ENCODE measurements at regions not wholly inside any gene's neighbourhood (a gene's known extent, or its start where the extent isn't known, plus 50 kb on each side); places are given as distances from the start of the nearest gene placed in this dataset.

GRCh38 chr10:110410329-110411046, 87.2 kb upstream of the DUSP5 start:
- 86% methylated on average over 11 of the region's 11 CpGs for WGBS
- Histone ChIP-seq H3K4me3 (ENCODE audit: low read depth in 1 of 3, low read length in 3 of 3) (no peak overlapping the region), H3K4me1 (ENCODE audit: control insufficient read depth in 4 of 4, insufficient read depth in 4 of 4, low read length in 3 of 4) (peaks cover 2 to 10% (median 6%) of the 10 kb centered on the region in 4 donors), H3K9me3 (ENCODE audit: control insufficient read depth in 4 of 4, low read length in 3 of 4) (no peaks in the 10 kb centered on the region), H3K36me3 (ENCODE audit: control insufficient read depth in 4 of 4, insufficient read depth in 3 of 4, low read depth in 1 of 4, low read length in 3 of 4) (no peaks in the 10 kb centered on the region), H3K27ac (ENCODE audit: low read depth in 1 of 2, low read length in 2 of 2) (no peak overlapping the region), H3K9ac (ENCODE audit: low read depth in 1 of 2, low read length in 2 of 2) (no peak overlapping the region), H3K27me3 (ENCODE audit: control insufficient read depth in 4 of 4, insufficient read depth in 4 of 4, low read length in 3 of 4) (no peaks in the 10 kb centered on the region)
- TF ChIP-seq TAF1 (conservative IDR thresholded peaks at IDR 0.05): no peak
- TF ChIP-seq GABPA (IDR thresholded peaks at IDR 0.05 in 1 of 2, conservative IDR thresholded peaks at IDR 0.05 in 1 of 2): no peak
- TF ChIP-seq CTCF (IDR thresholded peaks at IDR 0.05; ENCODE audit: low read depth, low read length, missing input control): no peak
- TF ChIP-seq JUND (IDR thresholded peaks at IDR 0.05): no peak
- TF ChIP-seq MAX (IDR thresholded peaks at IDR 0.05): no peak
- TF ChIP-seq HNF4G (IDR thresholded peaks at IDR 0.05): no peak
- TF ChIP-seq FOXA2 (IDR thresholded peaks at IDR 0.05): no peak
- no peak for TF ChIP-seq NR2F2 (IDR thresholded peaks at IDR 0.05)
- no peak for TF ChIP-seq REST (IDR thresholded peaks at IDR 0.05)
- TF ChIP-seq SP1 (IDR thresholded peaks at IDR 0.05): no peak
- TF ChIP-seq EGR1 (IDR thresholded peaks at IDR 0.05; ENCODE audit: low read depth in 2 of 2): no peak
- TF ChIP-seq ZBTB33 (IDR thresholded peaks at IDR 0.05): no peak
- TF ChIP-seq ATF3 (IDR thresholded peaks at IDR 0.05): no peak
- TF ChIP-seq RXRA (IDR thresholded peaks at IDR 0.05): no peak
- TF ChIP-seq YY1 (IDR thresholded peaks at IDR 0.05): no peak
- no peak for TF ChIP-seq HNF4A (conservative IDR thresholded peaks at IDR 0.05)
- no peak for TF ChIP-seq RAD21 (IDR thresholded peaks at IDR 0.05)
- no peak for DNase-seq (ENCODE audit: low spot score)

All from liver (tissue), 8 donors.